ENCODE measurements at regions not wholly inside any gene's neighbourhood (a gene's known extent, or its start where the extent isn't known, plus 50 kb on each side); places are given as distances from the start of the nearest gene placed in this dataset.

DNA sequence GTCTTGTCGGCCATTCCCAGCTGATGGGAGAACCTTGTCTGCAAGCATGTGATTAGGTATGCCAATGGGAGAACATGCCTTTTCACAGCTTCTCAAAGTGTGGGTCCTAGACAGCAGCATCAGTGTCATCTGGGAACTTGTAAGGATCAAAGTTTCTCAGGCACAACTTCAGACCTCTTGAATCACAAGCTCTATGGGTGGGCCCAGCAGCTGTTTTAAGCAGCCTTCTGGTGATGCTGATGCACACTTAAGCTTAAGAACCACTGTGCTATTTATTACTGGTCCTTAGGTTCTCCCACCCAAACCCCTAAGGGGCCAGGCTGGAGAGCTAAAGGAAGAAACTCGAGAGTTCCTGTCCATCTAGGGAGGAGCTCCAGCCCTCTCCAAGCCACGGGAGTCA is 453.9 kb upstream of the PROK2 start:
- Mint-ChIP-seq H3K36me3 (ENCODE audit: low read depth) (no peaks in the 10 kb centered on the region), H3K9me3 (peaks cover 2% of the 10 kb centered on the region; the same call in 1 of the 3 replicates), H3K4me1 (peaks cover 3% of the 10 kb centered on the region; the same call in 1 of the 3 replicates), H3K4me3 (no peak overlapping the region), H3K27me3 (ENCODE audit: insufficient read depth, low read depth, poor library complexity) (no peaks in the 10 kb centered on the region), H3K27ac (no peak overlapping the region)
- peaks cover 15% of the 10 kb centered on the region for H3K9me2 ChIP-seq (ENCODE audit: insufficient read depth)
- no peaks in the 10 kb centered on the region for H3K27me3 ChIP-seq (ENCODE audit: insufficient read depth)
- no peaks in the 10 kb centered on the region for H3K79me2 ChIP-seq (replicated peaks; ENCODE audit: insufficient read depth)
- no peak overlapping the region for H3K4me3 ChIP-seq
- H3K4me1 ChIP-seq (ENCODE audit: insufficient read depth): no peaks in the 10 kb centered on the region
- no peak overlapping the region for H3K4me2 ChIP-seq
- H2AFZ ChIP-seq: no peak overlapping the region
- TF ChIP-seq CTCF (conservative IDR thresholded peaks at IDR 0.05; ENCODE audit: low read depth in 2 of 2): no peak
- TF ChIP-seq STAT1 (IDR thresholded peaks at IDR 0.05; ENCODE audit: unreplicated experiment): no peak
- no peak for DNase-seq (ENCODE audit: low spot score)
- H4K20me1 ChIP-seq (replicated peaks; ENCODE audit: insufficient read depth): no peaks in the 10 kb centered on the region
- H3K27ac ChIP-seq (ENCODE audit: low read depth): no peak overlapping the region
- no peaks in the 10 kb centered on the region for H3K36me3 ChIP-seq (ENCODE audit: insufficient read depth)
- no peak for ATAC-seq
- no peaks in the 10 kb centered on the region for H3F3A ChIP-seq (replicated peaks; ENCODE audit: low read depth)

DNA sequence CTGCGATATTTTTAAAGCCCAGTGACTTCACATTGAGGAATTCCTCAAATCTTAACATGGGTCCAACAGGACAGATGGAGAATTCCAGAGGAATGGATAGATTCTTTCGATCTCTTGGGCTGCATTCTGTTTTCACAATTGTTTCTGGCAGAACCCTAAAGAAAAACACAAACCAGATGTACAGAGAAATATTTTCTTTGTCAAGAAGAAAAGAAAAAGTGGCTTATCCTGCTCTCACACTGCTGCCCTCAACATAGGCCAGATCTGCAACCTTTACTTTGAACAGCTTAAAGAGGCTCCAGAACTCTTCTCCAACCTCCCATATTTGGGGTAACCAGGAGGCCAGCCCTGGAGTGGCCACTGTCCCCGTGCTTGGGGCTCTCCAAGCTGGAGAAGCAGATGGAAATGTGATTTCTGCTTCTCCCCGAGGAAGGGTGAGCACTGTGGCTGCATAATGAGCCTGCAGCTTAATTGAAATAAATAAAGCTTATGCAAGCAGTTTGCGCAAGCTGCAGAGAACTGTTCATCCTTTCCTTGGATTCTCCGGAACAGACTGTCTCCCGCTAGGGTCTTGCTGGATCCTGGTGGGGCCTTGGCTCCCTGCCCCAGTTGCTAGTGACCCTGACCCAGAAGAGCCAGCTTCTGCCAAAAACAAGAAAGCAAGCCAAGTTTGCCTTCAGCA is 453.2 kb upstream of the PROK2 start:
- H4K20me1 ChIP-seq (replicated peaks; ENCODE audit: insufficient read depth): no peaks in the 10 kb centered on the region
- peaks cover 15% of the 10 kb centered on the region for H3K9me2 ChIP-seq (ENCODE audit: insufficient read depth)
- H3K79me2 ChIP-seq (replicated peaks; ENCODE audit: insufficient read depth): no peaks in the 10 kb centered on the region
- H3K27ac Mint-ChIP-seq: no peak overlapping the region
- peaks cover 3% of the 10 kb centered on the region; the same call in 1 of the 3 replicates for H3K4me1 Mint-ChIP-seq
- H3K36me3 Mint-ChIP-seq (ENCODE audit: low read depth): no peaks in the 10 kb centered on the region
- no peak overlapping the region for H3K27ac ChIP-seq (ENCODE audit: low read depth)
- ATAC-seq (no peak), DNase-seq (ENCODE audit: low spot score) (no peak)
- no peak overlapping the region for H3K4me2 ChIP-seq
- H3K36me3 ChIP-seq (ENCODE audit: insufficient read depth): no peaks in the 10 kb centered on the region
- H3K27me3 Mint-ChIP-seq (ENCODE audit: insufficient read depth, low read depth, poor library complexity): no peaks in the 10 kb centered on the region
- H3K4me3 ChIP-seq: no peak overlapping the region
- TF ChIP-seq STAT1 (IDR thresholded peaks at IDR 0.05; ENCODE audit: unreplicated experiment): no peak
- H3K27me3 ChIP-seq (ENCODE audit: insufficient read depth): no peaks in the 10 kb centered on the region
- no peaks in the 10 kb centered on the region for H3F3A ChIP-seq (replicated peaks; ENCODE audit: low read depth)
- no peak overlapping the region for H2AFZ ChIP-seq
- H3K4me3 Mint-ChIP-seq: no peak overlapping the region
- no peaks in the 10 kb centered on the region for H3K4me1 ChIP-seq (ENCODE audit: insufficient read depth)
- peaks cover 2% of the 10 kb centered on the region; the same call in 1 of the 3 replicates for H3K9me3 Mint-ChIP-seq

- H3K4me3 ChIP-seq: no peak overlapping the region
- H3K36me3 ChIP-seq (ENCODE audit: insufficient read depth): no peaks in the 10 kb centered on the region
- no peaks in the 10 kb centered on the region for H3K27me3 Mint-ChIP-seq (ENCODE audit: insufficient read depth, low read depth, poor library complexity)
- H3K4me2 ChIP-seq: no peak overlapping the region
- H3K4me1 Mint-ChIP-seq: peaks cover 2% of the 10 kb centered on the region
- H3K9me3 Mint-ChIP-seq: peaks cover 2% of the 10 kb centered on the region; the same call in 1 of the 3 replicates
- H3K27ac ChIP-seq (ENCODE audit: low read depth): no peak overlapping the region
- no peaks in the 10 kb centered on the region for H3K36me3 Mint-ChIP-seq (ENCODE audit: low read depth)
- no peaks in the 10 kb centered on the region for H4K20me1 ChIP-seq (replicated peaks; ENCODE audit: insufficient read depth)
- no peak overlapping the region for H3K4me3 Mint-ChIP-seq
- no peaks in the 10 kb centered on the region for H3K4me1 ChIP-seq (ENCODE audit: insufficient read depth)
- H3K27ac Mint-ChIP-seq: no peak overlapping the region
- no peak overlapping the region for H2AFZ ChIP-seq
- no peaks in the 10 kb centered on the region for H3F3A ChIP-seq (replicated peaks; ENCODE audit: low read depth)
- peaks cover 15% of the 10 kb centered on the region for H3K9me2 ChIP-seq (ENCODE audit: insufficient read depth)
- no peaks in the 10 kb centered on the region for H3K79me2 ChIP-seq (replicated peaks; ENCODE audit: insufficient read depth)
- no peaks in the 10 kb centered on the region for H3K27me3 ChIP-seq (ENCODE audit: insufficient read depth)
- no peak for ATAC-seq
- DNase-seq (ENCODE audit: low spot score): no peak
- TF ChIP-seq NANOG (IDR thresholded peaks at IDR 0.05; ENCODE audit: borderline replicate concordance) (no peak), POLR2AphosphoS5 (IDR thresholded peaks at IDR 0.05; ENCODE audit: low read depth) (no peak), REST (IDR thresholded peaks at IDR 0.05; ENCODE audit: unreplicated experiment) (no peak), STAT1 (IDR thresholded peaks at IDR 0.05; ENCODE audit: unreplicated experiment) (no peak)
Measured at GRCh38 chr3:72237679-72238009, 452.7 kb upstream of the PROK2 start.
